ENCODE measurements at regions not wholly inside any gene's neighbourhood (a gene's known extent, or its start where the extent isn't known, plus 50 kb on each side); places are given as distances from the start of the nearest gene placed in this dataset.

- Histone ChIP-seq H3K4me2 (ENCODE audit: low read length) (no peak overlapping the region), H3K27ac (ENCODE audit: low read length) (no peak overlapping the region), H3K9ac (ENCODE audit: low read length) (no peak overlapping the region), H3K79me2 (replicated peaks; ENCODE audit: insufficient read depth, low read length) (no peaks in the 10 kb centered on the region), H3K27me3 (ENCODE audit: insufficient read depth, low read depth, low read length) (no peaks in the 10 kb centered on the region), H4K20me1 (ENCODE audit: insufficient read depth) (no peaks in the 10 kb centered on the region), H3F3A (ENCODE audit: insufficient read depth, low read length, poor library complexity, severe bottlenecking) (no peaks in the 10 kb centered on the region), H3K4me3 (ENCODE audit: low read length) (no peak overlapping the region), H3K36me3 (ENCODE audit: insufficient read depth, low read length) (no peaks in the 10 kb centered on the region), H2AFZ (ENCODE audit: low read depth, low read length) (no peak overlapping the region), H3K9me2 (ENCODE audit: insufficient read depth, low read length) (no peaks in the 10 kb centered on the region), H3K9me3 (ENCODE audit: low read length) (peaks cover 3% of the 10 kb centered on the region)
- TF ChIP-seq RAD21 (conservative IDR thresholded peaks at IDR 0.05) (no peak), CTCF (IDR thresholded peaks at IDR 0.05; ENCODE audit: poor library complexity, severe bottlenecking) (no peak), SMC3 (conservative IDR thresholded peaks at IDR 0.05; ENCODE audit: poor library complexity) (no peak), EZH2 (IDR thresholded peaks at IDR 0.05; ENCODE audit: borderline replicate concordance, insufficient read depth, low read length, poor library complexity, severe bottlenecking) (no peak), EP300 (conservative IDR thresholded peaks at IDR 0.05; ENCODE audit: poor library complexity, severe bottlenecking) (no peak), REST (IDR thresholded peaks at IDR 0.05; ENCODE audit: borderline replicate concordance) (no peak), POLR2AphosphoS5 (IDR thresholded peaks at IDR 0.05) (no peak), MXI1 (conservative IDR thresholded peaks at IDR 0.05; ENCODE audit: poor library complexity, severe bottlenecking) (no peak)
Observed at GRCh38 chr10:131730771-131731497, 169.9 kb upstream of the PPP2R2D start.

- Histone ChIP-seq H3K9me2 (ENCODE audit: insufficient read depth, low read length) (no peaks in the 10 kb centered on the region), H3K79me2 (replicated peaks; ENCODE audit: insufficient read depth, low read length) (no peaks in the 10 kb centered on the region), H3K9ac (ENCODE audit: low read length) (no peak overlapping the region), H3K27me3 (ENCODE audit: insufficient read depth, low read depth, low read length) (no peaks in the 10 kb centered on the region), H3K36me3 (ENCODE audit: insufficient read depth, low read length) (no peaks in the 10 kb centered on the region), H3F3A (ENCODE audit: insufficient read depth, low read length, poor library complexity, severe bottlenecking) (no peaks in the 10 kb centered on the region), H3K27ac (ENCODE audit: low read length) (no peak overlapping the region), H3K4me3 (ENCODE audit: low read length) (no peak overlapping the region), H4K20me1 (ENCODE audit: insufficient read depth) (no peaks in the 10 kb centered on the region), H3K9me3 (ENCODE audit: low read length) (peaks cover 3% of the 10 kb centered on the region), H3K4me2 (ENCODE audit: low read length) (no peak overlapping the region), H2AFZ (ENCODE audit: low read depth, low read length) (no peak overlapping the region)
- TF ChIP-seq EZH2 (IDR thresholded peaks at IDR 0.05; ENCODE audit: borderline replicate concordance, insufficient read depth, low read length, poor library complexity, severe bottlenecking) (no peak), REST (IDR thresholded peaks at IDR 0.05; ENCODE audit: borderline replicate concordance) (no peak), SMC3 (conservative IDR thresholded peaks at IDR 0.05; ENCODE audit: poor library complexity) (no peak), TAF1 (IDR thresholded peaks at IDR 0.05; ENCODE audit: low read depth) (no peak), EP300 (conservative IDR thresholded peaks at IDR 0.05; ENCODE audit: poor library complexity, severe bottlenecking) (no peak), MXI1 (conservative IDR thresholded peaks at IDR 0.05; ENCODE audit: poor library complexity, severe bottlenecking) (no peak), POLR2AphosphoS5 (IDR thresholded peaks at IDR 0.05) (no peak), RAD21 (conservative IDR thresholded peaks at IDR 0.05) (no peak), CTCF (IDR thresholded peaks at IDR 0.05; ENCODE audit: poor library complexity, severe bottlenecking) (no peak)
Observed at GRCh38 chr10:131731780-131732630, 168.8 kb upstream of the PPP2R2D start.
